ENCODE measurements at regions not wholly inside any gene's neighbourhood (a gene's known extent, or its start where the extent isn't known, plus 50 kb on each side); places are given as distances from the start of the nearest gene placed in this dataset.

DNA sequence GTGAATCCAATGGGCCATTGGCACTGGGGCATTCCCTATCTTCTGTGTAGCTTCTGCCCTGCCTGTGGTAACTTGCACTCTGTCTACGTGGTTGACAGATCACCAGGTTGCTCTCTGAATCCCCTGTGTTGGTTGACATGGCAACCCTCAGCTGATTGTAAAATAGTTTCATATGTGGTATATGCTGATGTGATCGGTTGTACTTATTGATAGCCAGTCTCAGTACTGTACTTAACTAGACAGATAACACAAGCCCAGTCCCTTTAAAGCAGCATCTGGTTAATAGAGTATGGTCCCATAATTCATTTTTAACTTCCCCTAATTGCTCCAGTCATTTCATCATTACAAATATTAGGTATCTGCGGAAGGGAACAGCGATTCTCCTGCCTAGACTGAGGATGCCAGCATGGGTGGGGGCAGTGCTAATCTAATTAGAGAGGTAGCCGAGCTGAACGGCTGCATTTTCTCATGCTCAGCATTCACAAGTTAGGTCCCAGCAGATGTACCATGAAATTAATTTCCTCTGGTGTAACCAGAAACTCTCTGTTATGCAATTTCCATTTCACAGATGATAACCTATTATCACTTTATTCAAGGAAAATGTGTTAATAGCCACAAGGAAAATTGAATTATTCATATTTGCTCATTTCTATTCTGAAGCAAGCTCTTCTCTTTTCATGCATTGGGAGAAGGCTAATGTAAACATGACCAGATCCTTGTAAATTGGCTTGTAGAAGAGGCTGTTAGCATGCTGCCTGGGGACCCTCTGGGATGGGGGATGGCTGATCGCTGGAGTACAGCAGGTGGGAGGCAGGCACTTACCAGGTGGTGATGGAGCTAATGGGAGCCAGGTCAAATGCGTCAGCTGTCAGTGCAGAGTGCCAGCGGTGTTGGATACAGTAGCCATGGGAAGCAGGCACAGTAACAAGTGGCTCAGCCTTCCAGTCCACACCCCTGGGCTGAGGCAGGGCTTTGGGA lies 608.3 kb downstream of the GALR1 start:
- no peak for DNase-seq (ENCODE audit: low read depth, low spot score)
- no peak overlapping the region for H3K4me3 ChIP-seq (ENCODE audit: low read length)

DNA sequence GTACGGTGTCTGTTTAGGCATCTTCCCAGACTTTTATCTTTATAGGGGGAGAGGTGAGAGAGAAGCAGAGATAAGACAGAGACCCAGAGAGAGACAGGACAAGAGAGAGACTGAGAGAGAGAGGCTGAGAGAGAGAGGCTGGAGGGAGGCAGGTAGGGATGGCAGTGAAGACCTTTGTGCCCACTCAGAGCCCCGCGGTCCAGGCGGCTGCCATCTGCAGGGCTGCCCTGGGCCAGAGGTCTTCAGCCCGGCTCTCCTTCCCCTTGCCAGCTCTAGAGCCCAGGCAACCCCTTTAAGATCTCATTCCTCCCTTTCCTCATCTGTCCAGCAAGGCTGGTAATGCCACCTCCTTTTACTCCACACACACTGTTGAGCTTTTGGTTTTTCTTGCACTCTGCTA lies 610.0 kb downstream of the GALR1 start:
- H3K4me3 ChIP-seq (ENCODE audit: low read length) = no peak overlapping the region
- DNase-seq (ENCODE audit: low read depth, low spot score) = no peak

GRCh38 chr18:77862066-77862757 lies 612.6 kb downstream of the GALR1 start:
- no peak overlapping the region for H3K4me3 ChIP-seq (ENCODE audit: low read length)
- DNase-seq (ENCODE audit: low read depth, low spot score) = no peak

- DNase-seq (ENCODE audit: low read depth, low spot score) = no peak
- no peak overlapping the region for H3K4me3 ChIP-seq (ENCODE audit: low read length)
Observed at GRCh38 chr18:77865853-77866252, 616.2 kb downstream of the GALR1 start.

DNA sequence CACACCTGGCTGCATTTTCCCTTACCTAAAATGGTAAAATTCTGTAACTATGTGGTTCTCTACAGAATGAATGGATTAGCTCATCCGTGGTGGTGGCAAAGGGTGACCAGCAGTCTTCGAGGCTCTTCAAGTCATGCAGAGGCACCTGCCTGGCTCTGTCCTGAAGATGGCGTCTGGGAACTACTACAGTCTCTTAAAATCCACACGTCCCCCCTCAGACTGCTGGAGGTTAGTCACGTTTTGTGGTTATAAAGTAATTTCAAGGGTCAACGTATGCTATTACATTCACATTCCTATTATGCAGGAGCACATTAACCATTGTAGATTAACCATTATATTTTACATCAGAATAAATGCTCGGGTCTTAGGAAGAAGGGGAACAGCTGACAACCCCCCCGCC lies 616.7 kb downstream of the GALR1 start:
- no peak overlapping the region for H3K4me3 ChIP-seq (ENCODE audit: low read length)
- DNase-seq (ENCODE audit: low read depth, low spot score) = peak; percentile 3

DNA sequence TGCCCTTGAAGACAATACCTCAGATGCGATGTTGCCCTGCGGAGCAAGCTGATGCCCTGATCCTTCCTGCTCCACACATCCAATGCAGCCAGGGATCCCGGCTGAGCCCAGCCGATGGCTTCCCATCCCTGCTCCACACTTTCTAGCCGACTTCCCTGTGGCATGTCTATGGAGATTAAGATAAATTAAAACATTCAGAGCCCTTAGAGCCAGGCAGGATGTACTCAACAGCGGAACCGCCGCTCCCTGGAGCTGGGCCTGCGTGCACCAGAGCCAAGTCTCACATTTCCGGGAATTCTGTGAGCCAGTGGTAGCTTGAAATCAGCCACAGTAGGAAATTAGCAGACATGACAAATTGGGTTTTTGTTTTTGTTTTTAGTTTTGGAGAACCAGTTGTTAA lies 620.6 kb downstream of the GALR1 start:
- no peak overlapping the region for H3K4me3 ChIP-seq (ENCODE audit: low read length)
- no peak for DNase-seq (ENCODE audit: low read depth, low spot score)

- DNase-seq (ENCODE audit: low read depth, low spot score) = no peak
- no peak overlapping the region for H3K4me3 ChIP-seq (ENCODE audit: low read length)
Observed at GRCh38 chr18:77870894-77871293, 621.2 kb downstream of the GALR1 start.

- no peak overlapping the region for H3K4me3 ChIP-seq (ENCODE audit: low read length)
- DNase-seq (ENCODE audit: low read depth, low spot score) = no peak
Observed at GRCh38 chr18:77872166-77872565, 622.5 kb downstream of the GALR1 start.

DNA sequence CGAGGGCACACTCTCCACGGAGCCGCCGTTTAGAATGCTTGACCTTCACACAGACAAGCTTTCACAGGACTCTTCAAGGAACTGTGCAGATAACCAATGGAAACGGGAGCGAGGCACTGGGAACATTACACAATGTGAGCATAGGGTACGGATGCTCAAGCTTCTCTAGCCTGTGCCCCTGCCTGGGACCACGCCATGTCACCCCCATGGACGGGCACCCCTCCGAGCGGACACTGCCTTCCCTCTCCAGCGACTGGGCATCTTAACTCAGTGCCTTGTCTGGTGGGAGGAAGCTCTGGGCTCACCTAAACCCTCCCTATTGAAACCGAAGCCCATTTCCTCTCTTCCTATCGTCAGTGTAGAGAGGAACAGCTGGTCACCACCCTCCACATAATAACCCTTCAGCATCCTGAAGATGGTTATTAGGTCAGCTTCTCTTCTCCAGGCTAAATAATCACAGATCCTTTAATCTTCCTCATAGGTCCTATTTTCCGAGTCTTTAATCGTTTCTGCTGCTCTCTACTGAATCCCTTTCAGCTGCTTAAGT lies 626.7 kb downstream of the GALR1 start:
- no peak overlapping the region for H3K4me3 ChIP-seq (ENCODE audit: low read length)
- DNase-seq (ENCODE audit: low read depth, low spot score) = no peak

DNA sequence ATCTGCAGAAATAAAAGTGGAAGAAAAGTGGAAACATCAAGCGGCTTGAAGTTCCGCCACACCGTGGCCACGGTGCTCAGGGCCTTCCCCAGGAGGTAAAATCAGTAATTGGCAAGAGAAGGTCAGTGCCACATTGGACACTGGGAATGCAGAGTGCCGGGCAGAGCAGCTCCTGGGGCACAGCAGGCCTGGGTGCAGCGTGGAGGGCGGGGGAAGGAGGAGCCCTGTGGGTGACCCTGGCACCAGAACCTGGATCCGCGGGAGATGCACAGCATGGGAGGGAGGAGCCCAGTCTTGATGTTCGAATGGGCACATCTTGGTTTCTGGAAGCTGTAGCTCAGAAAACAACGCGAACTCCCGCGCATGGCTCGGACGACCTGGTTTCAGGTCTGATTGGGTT lies 630.2 kb downstream of the GALR1 start:
- no peak overlapping the region for H3K4me3 ChIP-seq (ENCODE audit: low read length)
- no peak for DNase-seq (ENCODE audit: low read depth, low spot score)

DNA sequence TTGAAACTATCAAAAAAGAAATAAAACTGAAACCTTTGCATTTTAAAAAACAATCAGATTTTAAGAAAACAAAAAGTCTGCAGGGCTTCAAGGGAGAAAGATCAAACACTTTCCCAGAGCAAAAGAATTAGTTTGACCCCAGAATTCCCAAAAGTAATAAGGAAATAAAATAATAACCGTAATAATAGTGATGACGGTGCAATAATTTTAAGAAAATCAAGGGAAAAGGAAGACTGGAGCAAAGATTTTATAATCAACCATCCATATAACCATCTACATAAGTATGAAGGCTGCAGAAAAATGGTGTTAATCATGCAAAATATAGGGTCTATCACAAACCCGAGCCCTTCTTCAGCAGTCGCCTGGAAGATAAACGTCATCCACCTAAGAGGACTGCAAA lies 634.8 kb downstream of the GALR1 start:
- no peak overlapping the region for H3K4me3 ChIP-seq (ENCODE audit: low read length)
- no peak for DNase-seq (ENCODE audit: low read depth, low spot score)

- no peak for DNase-seq (ENCODE audit: low read depth, low spot score)
- no peak overlapping the region for H3K4me3 ChIP-seq (ENCODE audit: low read length)
Observed at GRCh38 chr18:77894060-77894459, 644.4 kb downstream of the GALR1 start.

DNA sequence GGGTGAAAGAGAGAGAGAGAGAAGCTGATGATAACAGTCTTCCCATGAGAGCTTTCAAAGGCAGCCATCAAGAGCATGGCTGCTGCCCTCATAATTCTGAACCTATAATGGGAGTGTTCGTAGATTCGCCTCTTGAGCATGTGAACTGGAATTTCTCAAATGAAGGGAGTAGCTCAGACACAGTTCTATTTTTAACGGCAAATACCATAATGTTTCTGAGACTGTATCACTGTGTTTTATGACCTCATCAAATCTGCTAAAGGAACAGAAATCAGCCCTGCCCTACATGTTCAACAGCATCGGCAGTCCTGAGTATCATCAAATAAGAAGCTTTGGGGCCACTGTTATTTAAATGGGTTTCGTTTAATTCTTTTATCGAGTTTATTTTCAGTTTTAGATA lies 645.6 kb downstream of the GALR1 start:
- no peak for DNase-seq (ENCODE audit: low read depth, low spot score)
- no peak overlapping the region for H3K4me3 ChIP-seq (ENCODE audit: low read length)

- DNase-seq (ENCODE audit: low read depth, low spot score) = no peak
- H3K4me3 ChIP-seq (ENCODE audit: low read length) = no peak overlapping the region
Observed at GRCh38 chr18:77896586-77897252, 647.1 kb downstream of the GALR1 start.

DNA sequence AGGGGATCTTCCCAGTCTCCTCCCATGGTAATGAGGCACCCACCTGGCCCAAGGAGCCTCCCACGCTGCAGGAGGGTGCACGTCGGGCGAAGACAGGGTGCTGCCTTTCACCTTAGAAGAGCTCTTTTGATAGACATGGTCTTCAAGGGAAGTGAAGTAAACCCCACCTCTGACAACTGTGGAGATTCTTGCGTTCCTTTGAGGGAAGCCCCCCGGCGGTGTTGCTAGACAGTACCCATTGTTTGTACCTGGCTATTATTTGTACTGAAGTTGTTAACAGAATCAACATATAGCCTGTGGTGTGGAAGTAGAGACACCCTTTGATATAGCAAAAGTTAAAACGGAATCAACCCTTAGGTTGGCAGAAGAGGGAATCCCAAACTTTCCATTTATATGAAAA lies 648.0 kb downstream of the GALR1 start:
- H3K4me3 ChIP-seq (ENCODE audit: low read length) = no peak overlapping the region
- DNase-seq (ENCODE audit: low read depth, low spot score) = no peak

GRCh38 chr18:77899972-77900754 lies 650.5 kb downstream of the GALR1 start:
- DNase-seq (ENCODE audit: low read depth, low spot score) = peak; percentile 62
- no peak overlapping the region for H3K4me3 ChIP-seq (ENCODE audit: low read length)

- DNase-seq (ENCODE audit: low read depth, low spot score) = no peak
- H3K4me3 ChIP-seq (ENCODE audit: low read length) = no peak overlapping the region
Observed at GRCh38 chr18:77905011-77905410, 655.4 kb downstream of the GALR1 start.

GRCh38 chr18:77905449-77906055 lies 655.9 kb downstream of the GALR1 start:
- no peak for DNase-seq (ENCODE audit: low read depth, low spot score)
- no peak overlapping the region for H3K4me3 ChIP-seq (ENCODE audit: low read length)
